Epithelial cell of esophagus (primary cell): ENCODE measurements at regions not wholly inside any gene's neighbourhood (a gene's known extent, or its start where the extent isn't known, plus 50 kb on each side); places are given as distances from the start of the nearest gene placed in this dataset.
A peak's percentile ranks its signal among the peaks of the same experiment; 100 is the strongest.

Experiments
- DNase-seq: peaks from one replicate; pipeline ENCODE4 v3.0.0; 2010; ENCODE audit warnings: low read depth
- H3K4me3 ChIP-seq: 2 replicates; pipeline ENCODE4 v1.5.1; 2011; ENCODE audit warnings: mild to moderate bottlenecking, low read length, control low read depth
- TF ChIP-seq, protein P1 (sequence below): IDR thresholded peaks from 2 replicates; pipeline ENCODE4 v1.5.1; 2011; ENCODE audit warnings: low read depth, mild to moderate bottlenecking, low read length, control low read depth, inconsistent platforms; ENCODE audit not compliant: insufficient read depth; ENCODE audit errors: missing control alignments

DNA sequence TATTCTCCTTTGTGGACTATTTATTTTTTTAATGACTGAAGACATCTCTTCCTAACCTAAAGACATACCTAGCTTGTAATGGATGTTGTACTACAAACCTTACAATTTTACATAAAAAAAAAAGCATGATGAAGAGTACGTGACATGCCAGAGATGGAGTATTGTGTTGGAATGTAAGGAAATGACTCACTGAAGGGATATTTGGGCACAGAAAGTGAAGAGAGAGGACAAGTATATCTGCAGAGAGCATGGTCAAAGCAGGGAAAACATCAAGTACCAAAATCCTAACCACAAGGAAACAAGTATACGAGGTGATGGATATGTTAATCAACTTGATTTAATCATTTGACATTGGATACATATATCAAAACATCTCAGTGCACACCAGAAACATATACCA is 1051.4 kb upstream of the PRKX start:
- peak; percentile 41 for DNase-seq
- TF ChIP-seq, protein P1, sequence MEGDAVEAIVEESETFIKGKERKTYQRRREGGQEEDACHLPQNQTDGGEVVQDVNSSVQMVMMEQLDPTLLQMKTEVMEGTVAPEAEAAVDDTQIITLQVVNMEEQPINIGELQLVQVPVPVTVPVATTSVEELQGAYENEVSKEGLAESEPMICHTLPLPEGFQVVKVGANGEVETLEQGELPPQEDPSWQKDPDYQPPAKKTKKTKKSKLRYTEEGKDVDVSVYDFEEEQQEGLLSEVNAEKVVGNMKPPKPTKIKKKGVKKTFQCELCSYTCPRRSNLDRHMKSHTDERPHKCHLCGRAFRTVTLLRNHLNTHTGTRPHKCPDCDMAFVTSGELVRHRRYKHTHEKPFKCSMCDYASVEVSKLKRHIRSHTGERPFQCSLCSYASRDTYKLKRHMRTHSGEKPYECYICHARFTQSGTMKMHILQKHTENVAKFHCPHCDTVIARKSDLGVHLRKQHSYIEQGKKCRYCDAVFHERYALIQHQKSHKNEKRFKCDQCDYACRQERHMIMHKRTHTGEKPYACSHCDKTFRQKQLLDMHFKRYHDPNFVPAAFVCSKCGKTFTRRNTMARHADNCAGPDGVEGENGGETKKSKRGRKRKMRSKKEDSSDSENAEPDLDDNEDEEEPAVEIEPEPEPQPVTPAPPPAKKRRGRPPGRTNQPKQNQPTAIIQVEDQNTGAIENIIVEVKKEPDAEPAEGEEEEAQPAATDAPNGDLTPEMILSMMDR, result no peak

DNA sequence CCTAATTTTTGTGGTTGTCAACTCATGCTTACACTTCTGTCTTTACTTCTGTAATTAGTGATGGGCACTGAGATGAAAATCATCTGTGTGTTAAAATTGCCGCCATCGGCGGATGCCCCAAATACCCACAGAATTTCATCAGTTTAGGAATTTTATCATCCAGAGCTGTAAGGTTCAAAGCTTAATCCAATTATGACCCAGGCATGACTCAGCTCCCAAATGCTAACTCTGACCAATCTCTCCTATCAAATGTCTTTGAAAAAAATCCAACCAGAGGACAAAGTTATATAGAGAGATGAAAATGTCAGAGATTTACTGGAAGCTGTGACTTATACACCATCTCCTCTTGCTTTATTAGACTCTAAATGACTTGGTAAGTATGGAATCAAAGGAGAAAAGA is 1048.7 kb upstream of the PRKX start:
- TF ChIP-seq, protein P1, result no peak
- H3K4me3 ChIP-seq, result no peak overlapping the region
- DNase-seq, result no peak

More for the DNA sequence above, 1051.4 kb upstream of the PRKX start:
- H3K4me3 ChIP-seq, result no peak overlapping the region

DNA sequence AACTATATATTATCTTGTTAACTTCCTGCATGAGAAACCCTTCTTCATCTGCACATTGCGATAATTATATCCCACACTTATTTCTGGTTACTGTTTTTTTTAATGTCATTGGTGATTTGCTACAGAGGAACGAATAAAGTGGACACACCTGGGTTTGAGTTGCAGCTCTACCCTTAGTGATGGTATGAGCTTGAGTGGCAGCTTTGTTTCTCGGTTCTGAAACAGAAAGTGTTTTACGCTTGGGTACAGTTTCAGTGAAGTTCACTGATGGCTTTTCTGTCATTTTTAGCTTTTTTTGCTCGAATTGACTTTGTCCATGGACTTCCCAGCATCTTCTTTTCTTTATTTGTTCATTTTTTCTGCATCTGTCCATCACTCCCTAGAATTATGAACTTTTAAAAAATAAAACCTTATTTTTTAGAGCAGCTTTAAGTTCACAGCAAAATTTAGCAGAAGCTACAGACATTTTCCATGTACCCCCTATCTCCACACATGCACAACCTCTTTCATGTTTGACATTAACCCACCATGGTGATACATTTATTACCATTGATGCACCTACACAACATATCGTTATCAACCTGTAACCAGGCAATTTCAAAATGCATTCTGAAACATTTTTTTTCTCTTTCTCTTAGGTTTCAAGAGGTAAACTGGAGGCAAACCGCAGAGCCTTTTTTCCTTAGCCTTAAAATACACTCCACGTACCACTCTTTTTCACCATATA is 1041.6 kb upstream of the PRKX start:
- TF ChIP-seq, protein P1, result no peak
- H3K4me3 ChIP-seq, result no peak overlapping the region
- DNase-seq, result no peak

DNA sequence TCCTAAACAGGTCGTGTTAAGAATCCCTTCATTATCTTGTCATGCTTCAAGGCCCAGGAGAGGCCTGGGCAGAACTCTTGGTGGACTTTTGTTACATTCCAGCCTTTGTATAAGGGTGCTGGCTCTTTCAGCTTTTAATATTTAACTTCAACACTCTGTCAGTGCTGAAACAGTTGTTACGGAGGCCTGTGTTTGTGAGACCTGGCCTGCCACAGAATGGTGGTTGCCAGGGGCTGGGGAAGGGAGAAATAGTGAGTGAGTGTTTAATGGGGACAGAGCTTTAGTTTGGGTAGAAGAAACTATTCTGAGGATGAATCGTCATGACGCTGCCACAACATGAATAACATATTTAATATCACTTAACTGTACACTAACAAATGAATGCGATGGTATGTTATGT is 1027.6 kb upstream of the PRKX start:
- TF ChIP-seq, protein P1, result no peak
- no peak overlapping the region for H3K4me3 ChIP-seq
- no peak for DNase-seq

DNA sequence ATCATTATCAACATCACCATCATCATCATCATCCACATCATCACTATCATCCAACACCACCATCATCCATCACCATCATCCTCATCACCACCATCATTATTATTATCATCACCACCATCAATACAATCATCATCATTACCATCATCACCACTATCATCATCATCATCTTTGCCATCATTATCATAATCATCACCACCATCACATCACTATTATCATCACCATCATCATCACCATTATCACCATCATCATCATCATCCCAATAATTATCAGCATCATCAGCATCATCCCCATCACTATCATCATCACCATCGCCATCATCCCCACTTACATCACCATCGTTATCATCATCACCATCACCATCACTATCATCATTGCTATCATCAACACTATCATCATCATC is 1021.9 kb upstream of the PRKX start:
- TF ChIP-seq, protein P1, result no peak
- no peak overlapping the region for H3K4me3 ChIP-seq
- DNase-seq, result no peak

DNA sequence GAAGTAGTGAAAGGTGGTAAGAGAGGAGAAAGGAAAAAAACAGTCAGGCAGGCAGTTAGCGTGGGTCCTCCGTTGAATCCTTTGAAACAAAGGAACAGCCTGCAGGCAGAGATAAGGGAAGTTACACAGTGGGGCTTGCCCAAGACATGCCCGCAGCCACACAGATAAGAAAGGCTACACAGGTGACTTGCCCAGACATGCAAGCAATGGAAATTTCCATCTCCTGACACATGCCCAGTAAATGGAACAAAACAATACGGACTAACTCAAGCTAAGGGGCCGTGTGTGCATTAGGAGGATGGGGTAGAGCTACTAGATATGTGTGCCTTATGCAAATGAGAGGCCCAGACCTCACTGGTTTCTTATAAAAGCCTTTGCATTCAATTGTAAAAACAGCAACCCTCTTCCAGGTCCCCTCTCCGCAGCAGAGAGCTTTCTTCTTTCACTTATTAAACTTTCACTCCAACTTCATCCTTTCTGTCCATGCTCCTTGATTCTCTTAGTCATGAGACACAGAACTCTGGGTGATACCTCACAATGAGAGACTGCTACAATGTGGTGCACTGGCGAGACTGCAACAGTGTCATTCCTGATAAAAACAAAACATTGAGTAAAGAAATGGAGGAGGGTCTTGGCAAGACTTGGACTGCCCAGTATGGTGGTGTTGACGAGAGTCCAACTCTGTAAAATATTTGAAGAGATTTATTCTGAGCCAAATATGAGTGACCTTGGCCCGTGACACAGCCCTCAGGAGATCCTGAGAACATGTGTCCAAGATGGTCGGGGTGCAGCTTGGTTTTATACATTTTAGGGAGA is 997.4 kb upstream of the PRKX start:
- DNase-seq, result peak; percentile 92

More for the DNA sequence above, 997.4 kb upstream of the PRKX start:
- H3K4me3 ChIP-seq, result no peak overlapping the region
- TF ChIP-seq, protein P1, result no peak
